ENCODE measurements at regions not wholly inside any gene's neighbourhood (a gene's known extent, or its start where the extent isn't known, plus 50 kb on each side); places are given as distances from the start of the nearest gene placed in this dataset.
"Not testable (repeated sequence)": the region's sequence is repeated elsewhere in the genome, so short reads cannot be mapped to it uniquely, and the experiment has no call there.

- no peak for DNase-seq (ENCODE audit: low spot score)
Measured at GRCh38 chr13:85610024-85610423, 189.2 kb downstream of the SLITRK6 start.

GRCh38 chr13:85608255-85608829, 190.9 kb downstream of the SLITRK6 start:
- no peak for ATAC-seq
- DNase-seq (ENCODE audit: low spot score): no peak

More at GRCh38 chr13:85610024-85610423, 189.2 kb downstream of the SLITRK6 start:
- no peak for ATAC-seq

GRCh38 chr13:85603735-85604134, 195.5 kb downstream of the SLITRK6 start:
- DNase-seq (ENCODE audit: low spot score) (no peak), ATAC-seq (no peak)

- no peak for ATAC-seq
Measured at GRCh38 chr13:85601526-85601925, 197.7 kb downstream of the SLITRK6 start.

GRCh38 chr13:85597790-85598500, 201.3 kb downstream of the SLITRK6 start:
- no peak for ATAC-seq
- DNase-seq (ENCODE audit: low spot score): no peak

More at GRCh38 chr13:85601526-85601925, 197.7 kb downstream of the SLITRK6 start:
- DNase-seq (ENCODE audit: low spot score): no peak

GRCh38 chr13:85592211-85592610, 207.0 kb downstream of the SLITRK6 start:
- ATAC-seq (no peak), DNase-seq (ENCODE audit: low spot score) (no peak)

GRCh38 chr13:85590231-85590931, 208.8 kb downstream of the SLITRK6 start:
- ATAC-seq (no peak), DNase-seq (ENCODE audit: low spot score) (no peak)

- DNase-seq (ENCODE audit: low spot score): no peak
- ATAC-seq: no peak
Measured at GRCh38 chr13:85589021-85589420, 210.2 kb downstream of the SLITRK6 start.

- no peak for DNase-seq (ENCODE audit: low spot score)
- no peak for ATAC-seq
Measured at GRCh38 chr13:85588359-85588758, 210.9 kb downstream of the SLITRK6 start.

GRCh38 chr13:85586856-85587255, 212.4 kb downstream of the SLITRK6 start:
- DNase-seq (ENCODE audit: low spot score): no peak
- ATAC-seq: no peak

- no peak for DNase-seq (ENCODE audit: low spot score)
- no peak for ATAC-seq
Measured at GRCh38 chr13:85586422-85586831, 212.8 kb downstream of the SLITRK6 start.

GRCh38 chr13:85582890-85583289, 216.3 kb downstream of the SLITRK6 start:
- DNase-seq (ENCODE audit: low spot score) (no peak), ATAC-seq (no peak)

- DNase-seq (ENCODE audit: low spot score) (no peak), ATAC-seq (no peak)
Measured at GRCh38 chr13:85575110-85575509, 224.1 kb downstream of the SLITRK6 start.

- ATAC-seq: no peak
- no peak for DNase-seq (ENCODE audit: low spot score)
Measured at GRCh38 chr13:85567909-85568308, 231.3 kb downstream of the SLITRK6 start.

- ATAC-seq (no peak), DNase-seq (ENCODE audit: low spot score) (no peak)
Measured at GRCh38 chr13:85565652-85566051, 233.6 kb downstream of the SLITRK6 start.

GRCh38 chr13:85564598-85564997, 234.6 kb downstream of the SLITRK6 start:
- DNase-seq (ENCODE audit: low spot score) (no peak), ATAC-seq (no peak)

GRCh38 chr13:85562282-85562681, 236.9 kb downstream of the SLITRK6 start:
- ATAC-seq (no peak), DNase-seq (ENCODE audit: low spot score) (no peak)

- DNase-seq (ENCODE audit: low spot score): no peak
- ATAC-seq: no peak
Measured at GRCh38 chr13:85557691-85558467, 241.3 kb downstream of the SLITRK6 start.

GRCh38 chr13:85551012-85551411, 248.2 kb downstream of the SLITRK6 start:
- ATAC-seq: no peak
- DNase-seq (ENCODE audit: low spot score): no peak

- ATAC-seq (no peak), DNase-seq (ENCODE audit: low spot score) (no peak)
Measured at GRCh38 chr13:85549819-85550218, 249.4 kb downstream of the SLITRK6 start.

GRCh38 chr13:85548845-85549244, 250.4 kb downstream of the SLITRK6 start:
- not testable (repeated sequence) for DNase-seq (ENCODE audit: low spot score); ATAC-seq
